Activated CD8-positive, alpha-beta memory T cell treated with anti-CD3 and anti-CD28 coated beads, Interleukin-2, amount 50 U/mL, for 24 hours (primary cell): ENCODE measurements at regions not wholly inside any gene's neighbourhood (a gene's known extent, or its start where the extent isn't known, plus 50 kb on each side); places are given as distances from the start of the nearest gene placed in this dataset.

Experiments used
- DNase-seq: peaks from one replicate; pipeline ENCODE4 v3.0.0-alpha.2; 2020; ENCODE audit errors: extremely low read depth

- DNase-seq, result no peak
Observed at GRCh38 chr5:124466011-124466410, 280.4 kb downstream of the ZNF608 start.

- DNase-seq, result no peak
Observed at GRCh38 chr5:124463851-124464250, 282.6 kb downstream of the ZNF608 start.

- no peak for DNase-seq
Observed at GRCh38 chr5:124462751-124463150, 283.7 kb downstream of the ZNF608 start.

GRCh38 chr5:124461941-124462340, 284.5 kb downstream of the ZNF608 start:
- no peak for DNase-seq

- DNase-seq, result no peak
Observed at GRCh38 chr5:124461157-124461556, 285.3 kb downstream of the ZNF608 start.

- no peak for DNase-seq
Observed at GRCh38 chr5:124460642-124461041, 285.8 kb downstream of the ZNF608 start.

- no peak for DNase-seq
Observed at GRCh38 chr5:124459984-124460383, 286.5 kb downstream of the ZNF608 start.

- DNase-seq, result no peak
Observed at GRCh38 chr5:124457901-124458300, 288.5 kb downstream of the ZNF608 start.

GRCh38 chr5:124457101-124457500, 289.3 kb downstream of the ZNF608 start:
- DNase-seq, result no peak

- no peak for DNase-seq
Observed at GRCh38 chr5:124456249-124456648, 290.2 kb downstream of the ZNF608 start.

GRCh38 chr5:124454081-124454480, 292.4 kb downstream of the ZNF608 start:
- no peak for DNase-seq

GRCh38 chr5:124453221-124454051, 293.0 kb downstream of the ZNF608 start:
- DNase-seq, result no peak

GRCh38 chr5:124452412-124452811, 294.0 kb downstream of the ZNF608 start:
- DNase-seq, result no peak

GRCh38 chr5:124451721-124452383, 294.6 kb downstream of the ZNF608 start:
- no peak for DNase-seq

- no peak for DNase-seq
Observed at GRCh38 chr5:124446120-124446519, 300.3 kb downstream of the ZNF608 start.

GRCh38 chr5:124445070-124445619, 301.3 kb downstream of the ZNF608 start:
- DNase-seq, result no peak

- no peak for DNase-seq
Observed at GRCh38 chr5:124444147-124444775, 302.2 kb downstream of the ZNF608 start.

GRCh38 chr5:124440471-124440870, 306.0 kb downstream of the ZNF608 start:
- DNase-seq, result no peak

GRCh38 chr5:124439609-124440008, 306.8 kb downstream of the ZNF608 start:
- no peak for DNase-seq

- no peak for DNase-seq
Observed at GRCh38 chr5:124438903-124439281, 307.5 kb downstream of the ZNF608 start.

- no peak for DNase-seq
Observed at GRCh38 chr5:124438026-124438902, 308.2 kb downstream of the ZNF608 start.

GRCh38 chr5:124436294-124436693, 310.1 kb downstream of the ZNF608 start:
- no peak for DNase-seq
